Tibial artery (tissue), 4 donors: ENCODE measurements at regions not wholly inside any gene's neighbourhood (a gene's known extent, or its start where the extent isn't known, plus 50 kb on each side); places are given as distances from the start of the nearest gene placed in this dataset.

Experiments
- DNase-seq, 2 donors: peaks; one replicate each; pipeline ENCODE4 v3.0.0-alpha.2; 2019
- H3K27ac ChIP-seq, 2 donors: fragments of 200-600 bp; sonication (generic) in 1 of 2; 1 replicate in 1 of 2; 2 replicates in 1 of 2; pipeline ENCODE4 v1.5.1; 2018 to 2019; ENCODE audit warnings: mild to moderate bottlenecking in 1 of 2
- H3K27me3 ChIP-seq, 2 donors: fragments of 200-600 bp; sonication (generic) in 1 of 2; one replicate each; pipeline versions ENCODE4 v1.5.1 to v1.6.0; 2016 to 2019
- H3K36me3 ChIP-seq, 3 donors: fragments of 200-600 bp; sonication (generic) in 2 of 3; one replicate each; pipeline ENCODE4 v1.5.1; 2016 to 2019; ENCODE audit warnings: mild to moderate bottlenecking in 2 of 3
- H3K4me1 ChIP-seq, 4 donors: fragments of 200-600 bp; sonication (generic) in 2 of 4; 1 replicate in 3 of 4; 2 replicates in 1 of 4; pipeline ENCODE4 v1.5.1; 2016 to 2019
- H3K4me3 ChIP-seq, 2 donors: fragments of 200-600 bp; sonication (generic) in 1 of 2; 1 replicate in 1 of 2; 2 replicates in 1 of 2; pipeline ENCODE4 v1.5.1; 2018 to 2019; ENCODE audit warnings: mild to moderate bottlenecking in 2 of 2
- H3K9me3 ChIP-seq, 3 donors: fragments of 200-600 bp; sonication (generic) in 1 of 3; one replicate each; pipeline ENCODE4 v1.5.1; 2016 to 2019
- CTCF ChIP-seq, 2 experiments: fragments of 200-600 bp in 1 of 2; fragments of 450-650 bp in 1 of 2; IDR thresholded peaks; one replicate each; pipeline ENCODE4 v1.5.1; 2017 to 2019; ENCODE audit warnings: antibody characterized with exemption in 2 of 2, mild to moderate bottlenecking in 1 of 2, moderate library complexity in 1 of 2
- intact Hi-C: fragments of 100-400 bp; cut with DNase I; formaldehyde crosslinking; loops from one replicate; pipeline ENCODE4 v1.15.0; 2023; ENCODE audit warnings: low total_unique reads

- Histone ChIP-seq H3K27ac (no peak overlapping the region), H3K9me3 (no peaks in the 10 kb centered on the region), H3K4me3 (no peak overlapping the region), H3K27me3 (no peaks in the 10 kb centered on the region), H3K4me1 (no peaks in the 10 kb centered on the region), H3K36me3 (no peaks in the 10 kb centered on the region)
- no peak for TF ChIP-seq CTCF (IDR thresholded peaks at IDR 0.05)
- intact Hi-C loops, result no loop called here
- no peak for DNase-seq
These were observed 109.1 kb downstream of the TASL start for GRCh38 chrX:30468471-30468870.
